ENCODE measurements at regions not wholly inside any gene's neighbourhood (a gene's known extent, or its start where the extent isn't known, plus 50 kb on each side); places are given as distances from the start of the nearest gene placed in this dataset.

- H3K4me3 Mint-ChIP-seq = no peak overlapping the region
- H3K36me3 Mint-ChIP-seq (ENCODE audit: low read depth) = no peaks in the 10 kb centered on the region
- no peak for DNase-seq
- H3K9me3 Mint-ChIP-seq = no peaks in the 10 kb centered on the region
- H3K27me3 Mint-ChIP-seq = no peaks in the 10 kb centered on the region
- peaks cover 7% of the 10 kb centered on the region for H3K4me1 Mint-ChIP-seq (ENCODE audit: low read depth)
- H3K27ac Mint-ChIP-seq = peak overlapping the region; percentile 69
Measured at GRCh38 chr21:43353282-43354025, 73.5 kb downstream of the SIK1 start.

DNA sequence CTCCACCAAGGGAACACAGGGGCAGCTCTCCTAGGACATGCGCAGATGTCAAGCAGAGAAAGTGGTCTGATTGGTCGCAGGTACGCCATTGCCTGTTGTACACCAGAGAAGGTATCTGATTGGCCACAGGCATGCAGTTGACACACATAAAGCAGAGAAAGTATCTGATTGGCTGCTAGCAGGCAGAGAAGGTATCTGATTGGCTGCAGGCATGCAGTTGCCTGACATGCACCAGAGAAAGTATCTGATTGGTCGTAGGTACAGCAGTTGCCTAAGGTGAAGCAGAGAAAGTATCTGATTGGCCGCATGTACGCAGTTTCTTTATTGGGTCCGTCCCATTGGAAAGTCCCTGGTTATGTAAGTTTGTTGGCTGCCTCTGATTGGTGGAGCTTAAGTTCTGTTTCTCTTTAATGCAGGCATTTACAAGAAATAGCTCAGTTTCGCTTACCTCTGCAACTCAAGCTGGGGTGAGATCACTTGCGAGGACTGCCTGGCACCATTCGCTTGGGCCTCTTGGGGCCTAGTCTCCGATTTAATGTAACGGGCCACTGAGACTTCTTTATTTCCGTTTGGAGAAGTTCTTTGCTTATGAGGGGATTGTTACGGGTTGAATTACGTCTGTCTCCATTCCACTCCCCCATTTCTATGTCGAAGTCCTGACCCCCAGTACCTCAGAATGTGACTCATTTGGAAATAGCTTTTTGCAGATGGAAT, 74.2 kb downstream of the SIK1 start:
- Mint-ChIP-seq H3K4me3 (no peak overlapping the region), H3K27me3 (no peaks in the 10 kb centered on the region), H3K4me1 (ENCODE audit: low read depth) (peaks cover 7% of the 10 kb centered on the region), H3K9me3 (no peaks in the 10 kb centered on the region), H3K36me3 (ENCODE audit: low read depth) (no peaks in the 10 kb centered on the region), H3K27ac (peak overlapping the region; percentile 69)
- no peak for DNase-seq

DNA sequence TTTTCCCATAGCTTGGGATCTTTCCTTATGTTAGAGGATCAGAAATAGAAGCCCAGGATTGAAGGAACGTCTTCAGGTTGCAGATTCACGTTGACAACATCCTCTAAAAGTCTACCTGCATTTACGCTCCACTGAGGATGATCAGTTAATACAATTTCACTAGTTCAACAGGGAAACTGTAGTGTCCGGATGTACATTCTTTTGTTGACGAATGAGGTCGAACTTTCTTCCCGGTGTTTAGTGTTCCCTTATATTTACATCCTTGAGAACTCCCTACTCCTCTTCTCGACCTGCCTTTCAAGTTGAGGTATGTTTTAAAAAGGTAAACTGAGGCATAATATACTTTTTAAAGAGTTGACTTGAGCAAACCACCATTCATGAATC, 74.8 kb downstream of the SIK1 start:
- Mint-ChIP-seq H3K27ac (no peak overlapping the region), H3K27me3 (no peaks in the 10 kb centered on the region), H3K4me3 (no peak overlapping the region)

GRCh38 chr21:43351501-43352153, 75.3 kb downstream of the SIK1 start:
- Mint-ChIP-seq H3K36me3 (ENCODE audit: low read depth) (no peaks in the 10 kb centered on the region), H3K27me3 (no peaks in the 10 kb centered on the region), H3K27ac (no peak overlapping the region), H3K9me3 (no peaks in the 10 kb centered on the region), H3K4me1 (ENCODE audit: low read depth) (peaks cover 7% of the 10 kb centered on the region), H3K4me3 (no peak overlapping the region)
- DNase-seq = no peak

More for the DNA sequence above, 74.8 kb downstream of the SIK1 start:
- H3K9me3 Mint-ChIP-seq = no peaks in the 10 kb centered on the region
- peaks cover 7% of the 10 kb centered on the region for H3K4me1 Mint-ChIP-seq (ENCODE audit: low read depth)
- no peak for DNase-seq
- no peaks in the 10 kb centered on the region for H3K36me3 Mint-ChIP-seq (ENCODE audit: low read depth)

- Mint-ChIP-seq H3K36me3 (ENCODE audit: low read depth) (no peaks in the 10 kb centered on the region), H3K4me3 (no peak overlapping the region), H3K27ac (no peak overlapping the region), H3K27me3 (no peaks in the 10 kb centered on the region), H3K9me3 (no peaks in the 10 kb centered on the region), H3K4me1 (ENCODE audit: low read depth) (peaks cover 15% of the 10 kb centered on the region)
- no peak for DNase-seq
Measured at GRCh38 chr21:43349644-43350043, 77.3 kb downstream of the SIK1 start.

DNA sequence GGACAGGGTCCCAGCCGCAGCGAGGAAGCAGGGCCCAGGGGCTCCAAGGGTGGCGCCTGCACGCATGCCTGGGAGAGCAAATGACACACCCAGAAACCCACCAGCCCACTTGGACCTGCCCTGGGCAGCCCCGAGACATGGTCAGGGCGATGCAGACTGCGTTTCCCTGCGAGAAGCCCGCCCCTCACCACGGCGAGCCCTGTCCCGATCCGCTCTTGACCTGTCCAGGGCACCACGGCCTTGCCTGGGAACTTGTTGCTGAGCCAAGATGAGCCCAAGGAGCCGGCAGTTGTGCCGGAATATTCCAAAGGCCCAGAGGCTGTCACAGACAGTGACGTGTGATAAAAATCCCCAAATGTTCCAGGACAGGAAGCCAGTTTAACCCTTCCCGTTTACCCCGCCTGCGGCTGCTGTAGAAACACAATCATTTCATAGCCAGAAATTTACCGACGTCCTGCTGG, 78.1 kb downstream of the SIK1 start:
- Mint-ChIP-seq H3K9me3 (no peaks in the 10 kb centered on the region), H3K4me1 (ENCODE audit: low read depth) (peaks cover 15% of the 10 kb centered on the region), H3K36me3 (ENCODE audit: low read depth) (no peaks in the 10 kb centered on the region), H3K27me3 (no peaks in the 10 kb centered on the region), H3K27ac (no peak overlapping the region), H3K4me3 (no peak overlapping the region)
- DNase-seq = no peak

- Mint-ChIP-seq H3K9me3 (no peaks in the 10 kb centered on the region), H3K36me3 (ENCODE audit: low read depth) (no peaks in the 10 kb centered on the region), H3K4me3 (no peak overlapping the region), H3K27ac (no peak overlapping the region), H3K27me3 (no peaks in the 10 kb centered on the region), H3K4me1 (ENCODE audit: low read depth) (peaks cover 15% of the 10 kb centered on the region)
- DNase-seq = no peak
Measured at GRCh38 chr21:43348170-43348766, 78.7 kb downstream of the SIK1 start.

DNA sequence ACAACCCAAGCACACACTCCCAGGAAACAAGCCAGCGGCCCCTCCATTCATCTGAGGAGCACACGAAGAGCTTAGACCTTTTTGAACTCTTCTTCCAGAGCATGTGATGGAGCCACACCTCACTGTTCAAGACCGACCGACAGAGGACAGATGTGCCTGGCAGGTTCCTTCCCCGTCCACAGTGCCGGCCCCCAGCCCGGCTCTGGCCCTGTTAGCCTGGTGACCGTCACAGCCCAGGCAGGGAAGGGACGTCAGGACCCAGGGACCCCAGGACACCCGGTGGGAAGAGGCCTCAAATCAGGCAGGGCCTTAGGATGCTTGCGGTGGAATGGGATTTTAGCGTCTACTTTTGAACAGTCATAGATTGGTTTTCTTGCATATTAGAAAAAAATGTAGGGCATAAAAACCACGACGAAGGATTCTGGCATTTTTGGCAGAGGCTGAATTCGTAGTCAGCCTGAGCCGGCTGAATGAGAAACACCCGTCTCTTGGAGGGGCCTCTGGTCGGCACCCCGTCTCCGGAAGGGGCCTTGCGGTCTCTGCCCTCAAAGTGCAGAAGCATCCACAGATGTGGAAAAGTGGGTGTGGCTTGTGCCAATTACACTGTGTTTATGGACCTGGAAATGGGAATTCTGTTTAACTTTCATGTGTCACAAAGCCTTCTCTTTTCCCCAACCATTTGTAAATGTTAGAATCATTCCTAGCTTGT, 79.3 kb downstream of the SIK1 start:
- Mint-ChIP-seq H3K27ac (no peak overlapping the region), H3K4me3 (no peak overlapping the region), H3K27me3 (no peaks in the 10 kb centered on the region), H3K4me1 (ENCODE audit: low read depth) (peaks cover 8% of the 10 kb centered on the region), H3K9me3 (no peaks in the 10 kb centered on the region), H3K36me3 (ENCODE audit: low read depth) (no peaks in the 10 kb centered on the region)
- DNase-seq = no peak

DNA sequence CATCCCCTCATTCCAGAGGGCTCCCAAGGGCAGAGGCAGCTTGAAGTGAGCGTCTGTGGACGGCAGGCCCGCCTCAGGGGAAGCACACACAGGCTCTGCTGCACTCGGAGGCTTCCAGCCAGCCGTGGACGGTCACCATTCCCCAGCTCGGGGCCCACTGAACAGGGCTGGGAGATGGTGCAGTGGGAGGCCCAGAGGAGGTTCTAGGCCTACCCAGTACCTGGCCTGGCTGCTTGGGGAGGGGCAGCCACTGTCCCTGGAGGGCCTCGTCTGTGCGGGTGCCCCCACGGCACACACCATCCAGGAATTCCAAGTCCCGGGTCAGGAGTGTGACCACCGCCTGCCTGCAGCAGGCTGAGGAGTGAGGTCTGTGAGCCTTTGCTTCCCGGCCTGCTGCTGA, 80.4 kb downstream of the SIK1 start:
- Mint-ChIP-seq H3K9me3 (no peaks in the 10 kb centered on the region), H3K4me3 (no peak overlapping the region), H3K36me3 (ENCODE audit: low read depth) (no peaks in the 10 kb centered on the region), H3K27me3 (no peaks in the 10 kb centered on the region), H3K4me1 (ENCODE audit: low read depth) (peaks cover 8% of the 10 kb centered on the region), H3K27ac (no peak overlapping the region)
- no peak for DNase-seq

GRCh38 chr21:43345746-43346409, 81.1 kb downstream of the SIK1 start:
- no peaks in the 10 kb centered on the region for H3K27me3 Mint-ChIP-seq
- H3K4me1 Mint-ChIP-seq (ENCODE audit: low read depth) = peaks cover 8% of the 10 kb centered on the region
- H3K4me3 Mint-ChIP-seq = no peak overlapping the region
- H3K27ac Mint-ChIP-seq = no peak overlapping the region
- no peaks in the 10 kb centered on the region for H3K9me3 Mint-ChIP-seq
- DNase-seq = no peak
- H3K36me3 Mint-ChIP-seq (ENCODE audit: low read depth) = no peaks in the 10 kb centered on the region

DNA sequence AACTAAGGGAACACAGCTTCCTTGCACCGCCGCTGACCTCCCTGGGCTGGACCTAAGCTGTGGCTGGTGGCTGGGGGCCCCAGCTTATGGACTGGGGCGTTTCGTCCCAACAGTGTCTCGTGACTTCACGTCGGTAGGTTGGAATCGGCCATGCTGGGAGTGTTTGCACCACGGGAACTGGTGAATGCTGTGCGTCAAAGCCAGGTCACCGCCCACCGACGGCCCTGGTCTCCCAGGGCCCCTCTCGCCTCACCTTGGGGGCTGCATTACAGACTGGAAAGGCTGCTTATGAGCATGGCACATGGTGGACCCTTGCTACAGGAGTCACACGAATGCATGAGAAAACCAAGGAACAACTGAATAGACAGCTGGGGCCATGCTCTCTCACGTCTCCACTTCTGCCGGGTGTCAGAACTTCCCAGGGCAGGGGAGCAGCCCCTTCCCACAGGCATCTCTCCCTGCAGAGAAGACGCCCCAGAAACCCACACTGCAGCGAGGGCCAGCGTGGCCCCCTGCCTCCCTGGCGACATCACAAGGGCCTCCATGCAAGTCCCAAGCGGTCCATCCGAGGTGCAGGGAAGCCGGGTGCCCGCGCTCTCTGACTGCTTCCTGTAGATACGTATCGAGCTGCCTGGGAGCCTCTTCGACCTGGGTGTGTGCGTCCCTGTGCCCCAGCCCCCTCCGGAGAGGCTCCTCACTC, 81.7 kb downstream of the SIK1 start:
- no peaks in the 10 kb centered on the region for H3K9me3 Mint-ChIP-seq
- no peaks in the 10 kb centered on the region for H3K36me3 Mint-ChIP-seq (ENCODE audit: low read depth)
- peaks cover 8% of the 10 kb centered on the region for H3K4me1 Mint-ChIP-seq (ENCODE audit: low read depth)
- no peaks in the 10 kb centered on the region for H3K27me3 Mint-ChIP-seq
- no peak for DNase-seq
- no peak overlapping the region for H3K4me3 Mint-ChIP-seq
- no peak overlapping the region for H3K27ac Mint-ChIP-seq

GRCh38 chr21:43343992-43344886, 82.7 kb downstream of the SIK1 start:
- H3K27me3 Mint-ChIP-seq = peaks cover 3% of the 10 kb centered on the region
- no peaks in the 10 kb centered on the region for H3K9me3 Mint-ChIP-seq
- no peak overlapping the region for H3K27ac Mint-ChIP-seq
- H3K4me1 Mint-ChIP-seq (ENCODE audit: low read depth) = peaks cover 8% of the 10 kb centered on the region
- no peak for DNase-seq
- H3K36me3 Mint-ChIP-seq (ENCODE audit: low read depth) = no peaks in the 10 kb centered on the region
- no peak overlapping the region for H3K4me3 Mint-ChIP-seq

Data from activated T-cell treated with anti-CD3 and anti-CD28 coated beads, Interleukin-2, amount 50 U/mL, for 24 hours (primary cell).